HepG2 (cell line): ENCODE measurements at regions not wholly inside any gene's neighbourhood (a gene's known extent, or its start where the extent isn't known, plus 50 kb on each side); places are given as distances from the start of the nearest gene placed in this dataset.
A peak's percentile ranks its signal among the peaks of the same experiment; 100 is the strongest.

ENCODE experiments used
- ARID5B ChIP-seq: IDR thresholded peaks from 2 replicates; pipeline ENCODE4 v1.4.0; 2020; ENCODE audit warnings: mild to moderate bottlenecking, missing genetic modification reagents
- ASH2L ChIP-seq: fragments of 300-600, 200-600 bp; sonication (generic); IDR thresholded peaks from 2 replicates; pipeline ENCODE4 v1.7.0; 2017; ENCODE audit warnings: low read depth, mild to moderate bottlenecking, moderate library complexity, mixed read lengths, low read length; ENCODE audit not compliant: insufficient read length
- CEBPG ChIP-seq: IDR thresholded peaks from 2 replicates; pipeline ENCODE4 v1.6.1; 2016
- DZIP1 ChIP-seq: sonication (generic); formaldehyde crosslinking; IDR thresholded peaks from 2 replicates; pipeline ENCODE4 v1.5.0; 2020; ENCODE audit warnings: mild to moderate bottlenecking, missing genetic modification reagents
- FOXA3 ChIP-seq: IDR thresholded peaks from 2 replicates; pipeline ENCODE4 v1.6.1; 2016; ENCODE audit warnings: missing genetic modification reagents, missing compliant biosample characterization
- NFYC ChIP-seq: IDR thresholded peaks from 2 replicates; pipeline ENCODE4 v1.6.1; 2016; ENCODE audit warnings: missing genetic modification reagents, missing compliant biosample characterization
- NKX3-1 ChIP-seq: sonication (generic); formaldehyde crosslinking; IDR thresholded peaks from 2 replicates; pipeline ENCODE4 v1.5.0; 2020; ENCODE audit warnings: missing genetic modification reagents
- POLR2AphosphoS2 ChIP-seq: IDR thresholded peaks from 2 replicates; pipeline ENCODE4 v1.6.1; 2011; ENCODE audit warnings: low read depth, low read length, improper control_type of control experiment
- RNF2 ChIP-seq: fragments of 450-650 bp; conservative IDR thresholded peaks from 2 replicates; pipeline ENCODE4 v1.6.1; 2016; ENCODE audit warnings: low read depth
- SCMH1 ChIP-seq: sonication (generic); formaldehyde crosslinking; IDR thresholded peaks from 2 replicates; pipeline ENCODE4 v1.9.0; 2021; ENCODE audit warnings: missing genetic modification reagents, mild to moderate bottlenecking, borderline replicate concordance
- TAF1 ChIP-seq: sonication (generic); formaldehyde crosslinking; IDR thresholded peaks from 2 replicates; pipeline ENCODE4 v1.4.0; 2020; ENCODE audit warnings: missing genetic modification reagents
- TBX3 ChIP-seq: fragments of 450-650 bp; IDR thresholded peaks from 2 replicates; pipeline ENCODE4 v1.6.1; 2017; ENCODE audit warnings: antibody characterized with exemption, mild to moderate bottlenecking, inconsistent platforms, borderline replicate concordance
- TFDP1 ChIP-seq: IDR thresholded peaks from 2 replicates; pipeline ENCODE4 v1.6.1; 2016; ENCODE audit warnings: missing compliant biosample characterization, missing genetic modification reagents, borderline replicate concordance
- THAP11 ChIP-seq: IDR thresholded peaks from 2 replicates; pipeline ENCODE4 v1.6.1; 2016; ENCODE audit warnings: missing biosample characterization, missing genetic modification reagents
- TOPORS ChIP-seq: sonication (generic); formaldehyde crosslinking; IDR thresholded peaks from 2 replicates; pipeline ENCODE4 v1.8.0; 2023; ENCODE audit warnings: mild to moderate bottlenecking, missing genetic modification reagents

GRCh38 chr12:46492471-46493085 lies 120.0 kb upstream of the SLC38A2 start (continued):
- no peak for TF ChIP-seq DZIP1 (CRISPR knock-in tag)
- TF ChIP-seq NFYC (CRISPR knock-in tag) = no peak
- TF ChIP-seq CEBPG (CRISPR knock-in tag) = peak; percentile 94
- peak; percentile 99 for TF ChIP-seq ARID5B (CRISPR knock-in tag)
- TF ChIP-seq TBX3 = peak; percentile 89
- TF ChIP-seq POLR2AphosphoS2 = no peak
- no peak for TF ChIP-seq RNF2
- peak; percentile 100 for TF ChIP-seq FOXA3 (CRISPR knock-in tag)
- TF ChIP-seq THAP11 (CRISPR knock-in tag) = peak; percentile 77
- peak; percentile 86 for TF ChIP-seq ASH2L
- peak; percentile 81; the same call in 1 of the 2 replicates for TF ChIP-seq NKX3-1 (CRISPR knock-in tag)
- TF ChIP-seq TFDP1 (CRISPR knock-in tag) = no peak
- no peak for TF ChIP-seq SCMH1 (CRISPR knock-in tag)
- TF ChIP-seq TAF1 (CRISPR knock-in tag) = peak; percentile 20; the same call in 1 of the 2 replicates
- no peak for TF ChIP-seq TOPORS (CRISPR knock-in tag)
